ENCODE measurements at regions not wholly inside any gene's neighbourhood (a gene's known extent, or its start where the extent isn't known, plus 50 kb on each side); places are given as distances from the start of the nearest gene placed in this dataset.
"Not testable (repeated sequence)": the region's sequence is repeated elsewhere in the genome, so short reads cannot be mapped to it uniquely, and the experiment has no call there.

DNA sequence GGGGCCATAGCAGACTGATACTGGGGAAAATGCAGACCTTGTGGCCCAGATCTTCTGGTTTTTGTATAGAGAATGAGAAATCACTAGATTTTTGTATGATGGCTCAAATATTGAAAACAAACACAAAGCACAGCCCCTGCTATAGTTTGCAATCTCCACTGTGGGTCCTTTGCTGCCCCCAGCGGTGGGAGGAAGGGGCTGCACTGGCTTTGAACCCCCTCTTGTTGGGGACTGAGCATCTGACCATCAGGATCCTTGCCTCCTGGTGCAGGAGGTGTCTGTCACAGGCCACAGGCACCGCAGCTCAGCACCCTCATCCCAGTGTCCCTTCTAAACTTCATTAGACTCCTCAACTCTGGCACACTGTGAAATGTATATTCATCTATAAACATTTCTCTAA, 252.3 kb downstream of the BCL2L11 start:
- TF ChIP-seq CTCF (conservative IDR thresholded peaks at IDR 0.05; ENCODE audit: low read length); EZH2phosphoT487 (IDR thresholded peaks at IDR 0.05; ENCODE audit: borderline replicate concordance, low read depth, low read length): not testable (repeated sequence)
